ENCODE measurements at regions not wholly inside any gene's neighbourhood (a gene's known extent, or its start where the extent isn't known, plus 50 kb on each side); places are given as distances from the start of the nearest gene placed in this dataset.
A peak's percentile ranks its signal among the peaks of the same experiment; 100 is the strongest.

GRCh38 chr13:106391271-106391670, 144.2 kb downstream of the EFNB2 start:
- H2BK120ac ChIP-seq (ENCODE audit: low read depth, low read length), result no peak overlapping the region
- DNase-seq (ENCODE audit: low spot score), result no peak
- H2AK5ac ChIP-seq (ENCODE audit: low read depth, low read length), result no peak overlapping the region
- H2BK12ac ChIP-seq (ENCODE audit: low read length), result no peak overlapping the region
- H4K91ac ChIP-seq (ENCODE audit: low read depth, low read length, poor library complexity), result no peak overlapping the region
- H3K14ac ChIP-seq (ENCODE audit: low read length), result no peak overlapping the region
- no CpG with 5 or more reads among the region's 5 CpGs for WGBS, 2 donors (ENCODE audit: extremely low coverage in 2 of 2, insufficient read length in 2 of 2, insufficient replicate concordance in 1 of 2)
- no peak overlapping the region for H3K4me3 ChIP-seq (ENCODE audit: low read length in 2 of 2)
- H3K23ac ChIP-seq (ENCODE audit: low read depth, low read length, poor library complexity), result no peak overlapping the region
- H2BK15ac ChIP-seq (ENCODE audit: low read length), result no peak overlapping the region
- no peak overlapping the region for H3K4ac ChIP-seq (ENCODE audit: low read length)
- no peaks in the 10 kb centered on the region for H3K79me1 ChIP-seq (ENCODE audit: low read depth, low read length)
- H3K36me3 ChIP-seq (replicated peaks in 1 of 2; ENCODE audit: control insufficient read depth in 2 of 2, insufficient read depth in 2 of 2, low read length in 2 of 2), result no peaks in the 10 kb centered on the region
- no peaks in the 10 kb centered on the region for H3K27me3 ChIP-seq (ENCODE audit: control insufficient read depth in 3 of 3, insufficient read depth in 3 of 3, low read depth in 1 of 3, low read length in 3 of 3)
- peak overlapping the region; percentile 37 for H2AFZ ChIP-seq (ENCODE audit: low read length)
- no peak overlapping the region for H2BK5ac ChIP-seq (ENCODE audit: low read length)
- no peak overlapping the region for H3K18ac ChIP-seq (ENCODE audit: low read length)
- H3K9me3 ChIP-seq (replicated peaks in 1 of 2; ENCODE audit: control insufficient read depth in 2 of 2, insufficient read depth in 1 of 2, low read depth in 1 of 2, low read length in 2 of 2), result peaks cover 2 to 3% of the 10 kb centered on the region in 2 donors
- H3K4me1 ChIP-seq (ENCODE audit: control insufficient read depth in 2 of 2, insufficient read depth in 1 of 2, low read depth in 1 of 2, low read length in 2 of 2), result no peaks in the 10 kb centered on the region
- H4K8ac ChIP-seq (ENCODE audit: low read depth, low read length), result no peak overlapping the region
- no peak overlapping the region for H3K9ac ChIP-seq (ENCODE audit: low read depth, low read length, poor library complexity)
- no peak overlapping the region for H3K4me2 ChIP-seq (ENCODE audit: insufficient read depth, low read length, poor library complexity, severe bottlenecking)
- H3K27ac ChIP-seq (replicated peaks; ENCODE audit: low read length), result no peak overlapping the region

- Histone ChIP-seq H2AFZ (ENCODE audit: low read length) (peak overlapping the region; percentile 15), H2BK5ac (ENCODE audit: low read length) (no peak overlapping the region), H3K4ac (ENCODE audit: low read length) (no peak overlapping the region), H3K23ac (ENCODE audit: low read depth, low read length, poor library complexity) (no peak overlapping the region), H4K91ac (ENCODE audit: low read depth, low read length, poor library complexity) (no peak overlapping the region), H3K14ac (ENCODE audit: low read length) (no peak overlapping the region), H3K27me3 (ENCODE audit: control insufficient read depth in 3 of 3, insufficient read depth in 3 of 3, low read depth in 1 of 3, low read length in 3 of 3) (no peaks in the 10 kb centered on the region), H3K36me3 (replicated peaks in 1 of 2; ENCODE audit: control insufficient read depth in 2 of 2, insufficient read depth in 2 of 2, low read length in 2 of 2) (no peaks in the 10 kb centered on the region), H3K18ac (ENCODE audit: low read length) (no peak overlapping the region), H4K8ac (ENCODE audit: low read depth, low read length) (no peak overlapping the region), H3K9ac (ENCODE audit: low read depth, low read length, poor library complexity) (no peak overlapping the region), H2BK15ac (ENCODE audit: low read length) (no peak overlapping the region), H2BK120ac (ENCODE audit: low read depth, low read length) (no peak overlapping the region), H3K4me1 (ENCODE audit: control insufficient read depth in 2 of 2, insufficient read depth in 1 of 2, low read depth in 1 of 2, low read length in 2 of 2) (no peaks in the 10 kb centered on the region), H2BK12ac (ENCODE audit: low read length) (no peak overlapping the region), H3K27ac (replicated peaks; ENCODE audit: low read length) (no peak overlapping the region), H3K4me2 (ENCODE audit: insufficient read depth, low read length, poor library complexity, severe bottlenecking) (no peak overlapping the region), H3K79me1 (ENCODE audit: low read depth, low read length) (no peaks in the 10 kb centered on the region), H3K4me3 (ENCODE audit: low read length in 2 of 2) (no peak overlapping the region), H2AK5ac (ENCODE audit: low read depth, low read length) (no peak overlapping the region), H3K9me3 (replicated peaks in 1 of 2; ENCODE audit: control insufficient read depth in 2 of 2, insufficient read depth in 1 of 2, low read depth in 1 of 2, low read length in 2 of 2) (peaks cover 2 to 3% of the 10 kb centered on the region in 2 donors)
- WGBS, 2 donors (ENCODE audit: extremely low coverage in 2 of 2, insufficient read length in 2 of 2, insufficient replicate concordance in 1 of 2), result no CpG with 5 or more reads among the region's 1 CpG
- no peak for DNase-seq (ENCODE audit: low spot score)
Observed at GRCh38 chr13:106390367-106390766, 145.1 kb downstream of the EFNB2 start.

- no peak overlapping the region for H4K8ac ChIP-seq (ENCODE audit: low read depth, low read length)
- no CpG with 5 or more reads among the region's 6 CpGs for WGBS, 2 donors (ENCODE audit: extremely low coverage in 2 of 2, insufficient read length in 2 of 2, insufficient replicate concordance in 1 of 2)
- H3K9ac ChIP-seq (ENCODE audit: low read depth, low read length, poor library complexity), result no peak overlapping the region
- H3K9me3 ChIP-seq (replicated peaks in 1 of 2; ENCODE audit: control insufficient read depth in 2 of 2, insufficient read depth in 1 of 2, low read depth in 1 of 2, low read length in 2 of 2), result peaks cover 3 to 4% of the 10 kb centered on the region in 2 donors
- H3K23ac ChIP-seq (ENCODE audit: low read depth, low read length, poor library complexity), result no peak overlapping the region
- H3K4ac ChIP-seq (ENCODE audit: low read length), result no peak overlapping the region
- no peak overlapping the region for H2BK120ac ChIP-seq (ENCODE audit: low read depth, low read length)
- H3K27me3 ChIP-seq (ENCODE audit: control insufficient read depth in 3 of 3, insufficient read depth in 3 of 3, low read depth in 1 of 3, low read length in 3 of 3), result no peaks in the 10 kb centered on the region
- H3K18ac ChIP-seq (ENCODE audit: low read length), result no peak overlapping the region
- H3K14ac ChIP-seq (ENCODE audit: low read length), result no peak overlapping the region
- no peak overlapping the region for H3K4me2 ChIP-seq (ENCODE audit: insufficient read depth, low read length, poor library complexity, severe bottlenecking)
- H3K79me1 ChIP-seq (ENCODE audit: low read depth, low read length), result no peaks in the 10 kb centered on the region
- DNase-seq (ENCODE audit: low spot score), result no peak
- H4K91ac ChIP-seq (ENCODE audit: low read depth, low read length, poor library complexity), result no peak overlapping the region
- H3K36me3 ChIP-seq (replicated peaks in 1 of 2; ENCODE audit: control insufficient read depth in 2 of 2, insufficient read depth in 2 of 2, low read length in 2 of 2), result no peaks in the 10 kb centered on the region
- H3K27ac ChIP-seq (replicated peaks; ENCODE audit: low read length), result no peak overlapping the region
- peaks cover 4 to 8% of the 10 kb centered on the region in 2 donors for H3K4me1 ChIP-seq (ENCODE audit: control insufficient read depth in 2 of 2, insufficient read depth in 1 of 2, low read depth in 1 of 2, low read length in 2 of 2)
- H2BK5ac ChIP-seq (ENCODE audit: low read length), result no peak overlapping the region
- no peak overlapping the region for H2AK5ac ChIP-seq (ENCODE audit: low read depth, low read length)
- H2AFZ ChIP-seq (ENCODE audit: low read length), result no peak overlapping the region
- no peak overlapping the region for H2BK15ac ChIP-seq (ENCODE audit: low read length)
- no peak overlapping the region for H2BK12ac ChIP-seq (ENCODE audit: low read length)
- H3K4me3 ChIP-seq (ENCODE audit: low read length in 2 of 2), result no peak overlapping the region
Observed at GRCh38 chr13:106385654-106386053, 149.8 kb downstream of the EFNB2 start.

- Histone ChIP-seq H3K79me1 (ENCODE audit: low read depth, low read length) (no peaks in the 10 kb centered on the region), H2BK15ac (ENCODE audit: low read length) (no peak overlapping the region), H3K4me1 (ENCODE audit: control insufficient read depth in 2 of 2, insufficient read depth in 1 of 2, low read depth in 1 of 2, low read length in 2 of 2) (peaks cover 6 to 13% of the 10 kb centered on the region in 2 donors), H3K27me3 (ENCODE audit: control insufficient read depth in 3 of 3, insufficient read depth in 3 of 3, low read depth in 1 of 3, low read length in 3 of 3) (no peaks in the 10 kb centered on the region), H4K91ac (ENCODE audit: low read depth, low read length, poor library complexity) (no peak overlapping the region), H3K9me3 (replicated peaks in 1 of 2; ENCODE audit: control insufficient read depth in 2 of 2, insufficient read depth in 1 of 2, low read depth in 1 of 2, low read length in 2 of 2) (peaks cover 3 to 4% of the 10 kb centered on the region in 2 donors), H2BK5ac (ENCODE audit: low read length) (no peak overlapping the region), H2BK12ac (ENCODE audit: low read length) (no peak overlapping the region), H3K4me3 (ENCODE audit: low read length in 2 of 2) (no peak overlapping the region), H4K8ac (ENCODE audit: low read depth, low read length) (no peak overlapping the region), H3K18ac (ENCODE audit: low read length) (no peak overlapping the region), H3K14ac (ENCODE audit: low read length) (no peak overlapping the region), H2AK5ac (ENCODE audit: low read depth, low read length) (no peak overlapping the region), H3K27ac (replicated peaks; ENCODE audit: low read length) (no peak overlapping the region), H3K9ac (ENCODE audit: low read depth, low read length, poor library complexity) (no peak overlapping the region), H2BK120ac (ENCODE audit: low read depth, low read length) (no peak overlapping the region), H3K4ac (ENCODE audit: low read length) (no peak overlapping the region), H3K23ac (ENCODE audit: low read depth, low read length, poor library complexity) (no peak overlapping the region), H3K4me2 (ENCODE audit: insufficient read depth, low read length, poor library complexity, severe bottlenecking) (no peak overlapping the region), H2AFZ (ENCODE audit: low read length) (no peak overlapping the region), H3K36me3 (replicated peaks in 1 of 2; ENCODE audit: control insufficient read depth in 2 of 2, insufficient read depth in 2 of 2, low read length in 2 of 2) (no peaks in the 10 kb centered on the region)
- DNase-seq (ENCODE audit: low spot score), result no peak
- no CpG with 5 or more reads among the region's 4 CpGs for WGBS, 2 donors (ENCODE audit: extremely low coverage in 2 of 2, insufficient read length in 2 of 2, insufficient replicate concordance in 1 of 2)
Observed at GRCh38 chr13:106384516-106384915, 150.9 kb downstream of the EFNB2 start.

Data from neuronal stem cell (in vitro differentiated cells).